HG02970 (cell line): ENCODE measurements at regions not wholly inside any gene's neighbourhood (a gene's known extent, or its start where the extent isn't known, plus 50 kb on each side); places are given as distances from the start of the nearest gene placed in this dataset.

Source experiments
- ATAC-seq: cut with Tn5 transposase; IDR thresholded peaks from one replicate; pipeline ENCODE4 v1.9.1; 2021; ENCODE audit warnings: mild to moderate bottlenecking, moderate library complexity, moderate number of reproducible peaks; ENCODE audit not compliant: unreplicated experiment, low FRiP score

- ATAC-seq: no peak
Observed at GRCh38 chr12:87846045-87846444, 183.2 kb downstream of the C12orf50 start.

GRCh38 chr12:87841935-87842334 lies 187.3 kb downstream of the C12orf50 start:
- ATAC-seq: no peak

- no peak for ATAC-seq
Observed at GRCh38 chr12:87836190-87836589, 193.0 kb downstream of the C12orf50 start.

GRCh38 chr12:87828382-87828973 lies 200.7 kb downstream of the C12orf50 start:
- ATAC-seq: no peak

GRCh38 chr12:87827638-87828264 lies 201.4 kb downstream of the C12orf50 start:
- ATAC-seq: no peak

GRCh38 chr12:87822923-87823322 lies 206.3 kb downstream of the C12orf50 start:
- no peak for ATAC-seq

GRCh38 chr12:87820524-87821202 lies 208.5 kb downstream of the C12orf50 start:
- ATAC-seq: no peak

GRCh38 chr12:87818441-87818840 lies 210.8 kb downstream of the C12orf50 start:
- ATAC-seq: no peak

- ATAC-seq: no peak
Observed at GRCh38 chr12:87815771-87816585, 213.2 kb downstream of the C12orf50 start.

GRCh38 chr12:87814625-87815024 lies 214.6 kb downstream of the C12orf50 start:
- no peak for ATAC-seq

- no peak for ATAC-seq
Observed at GRCh38 chr12:87813476-87814234, 215.5 kb downstream of the C12orf50 start.

- ATAC-seq: no peak
Observed at GRCh38 chr12:87812681-87813080, 216.5 kb downstream of the C12orf50 start.

GRCh38 chr12:87812030-87812429 lies 217.2 kb downstream of the C12orf50 start:
- ATAC-seq: no peak

GRCh38 chr12:87809916-87810315 lies 219.3 kb downstream of the C12orf50 start:
- no peak for ATAC-seq

GRCh38 chr12:87807086-87807485 lies 222.1 kb downstream of the C12orf50 start:
- no peak for ATAC-seq

GRCh38 chr12:87806310-87806709 lies 222.9 kb downstream of the C12orf50 start:
- no peak for ATAC-seq

- ATAC-seq: no peak
Observed at GRCh38 chr12:87804386-87804785, 224.8 kb downstream of the C12orf50 start.

- ATAC-seq: no peak
Observed at GRCh38 chr12:87802721-87803011, 226.5 kb downstream of the C12orf50 start.

GRCh38 chr12:87801860-87802720 lies 227.1 kb downstream of the C12orf50 start:
- ATAC-seq: no peak
